ENCODE measurements at regions not wholly inside any gene's neighbourhood (a gene's known extent, or its start where the extent isn't known, plus 50 kb on each side); places are given as distances from the start of the nearest gene placed in this dataset.

DNA sequence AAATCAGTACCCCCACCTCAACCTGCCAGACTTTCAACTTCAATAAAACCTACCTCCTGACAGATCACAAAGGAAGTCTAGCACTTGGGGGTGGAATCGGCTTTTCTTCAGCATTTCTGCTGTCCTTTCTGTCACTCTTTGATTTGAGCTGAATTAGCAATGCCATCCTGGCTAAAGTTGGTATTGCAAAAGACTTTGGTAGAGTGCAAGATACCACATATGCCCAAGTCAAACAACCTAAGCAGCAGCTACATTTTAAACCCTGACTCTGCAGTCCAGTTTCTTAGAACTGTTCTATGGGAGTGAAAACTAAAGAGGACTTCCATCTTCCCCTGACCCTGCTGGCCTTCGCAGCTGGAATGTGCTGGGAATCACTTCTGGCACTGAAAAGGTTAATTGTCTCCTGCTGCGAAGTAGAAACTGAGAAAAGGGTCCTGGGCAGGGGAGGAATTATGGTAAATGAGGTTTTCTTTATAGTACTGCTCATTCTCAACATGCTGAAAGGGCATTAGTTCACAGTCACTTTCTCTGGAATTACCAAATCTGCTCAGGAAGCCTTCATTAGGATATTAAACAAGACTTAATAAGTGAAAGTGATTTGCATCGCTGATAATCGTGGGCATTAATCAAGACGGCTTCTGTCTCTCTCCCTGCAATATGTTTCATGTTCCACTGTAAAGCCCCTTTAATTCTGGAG lies 126.2 kb upstream of the SMYD2 start:
- TF ChIP-seq, protein P1, sequence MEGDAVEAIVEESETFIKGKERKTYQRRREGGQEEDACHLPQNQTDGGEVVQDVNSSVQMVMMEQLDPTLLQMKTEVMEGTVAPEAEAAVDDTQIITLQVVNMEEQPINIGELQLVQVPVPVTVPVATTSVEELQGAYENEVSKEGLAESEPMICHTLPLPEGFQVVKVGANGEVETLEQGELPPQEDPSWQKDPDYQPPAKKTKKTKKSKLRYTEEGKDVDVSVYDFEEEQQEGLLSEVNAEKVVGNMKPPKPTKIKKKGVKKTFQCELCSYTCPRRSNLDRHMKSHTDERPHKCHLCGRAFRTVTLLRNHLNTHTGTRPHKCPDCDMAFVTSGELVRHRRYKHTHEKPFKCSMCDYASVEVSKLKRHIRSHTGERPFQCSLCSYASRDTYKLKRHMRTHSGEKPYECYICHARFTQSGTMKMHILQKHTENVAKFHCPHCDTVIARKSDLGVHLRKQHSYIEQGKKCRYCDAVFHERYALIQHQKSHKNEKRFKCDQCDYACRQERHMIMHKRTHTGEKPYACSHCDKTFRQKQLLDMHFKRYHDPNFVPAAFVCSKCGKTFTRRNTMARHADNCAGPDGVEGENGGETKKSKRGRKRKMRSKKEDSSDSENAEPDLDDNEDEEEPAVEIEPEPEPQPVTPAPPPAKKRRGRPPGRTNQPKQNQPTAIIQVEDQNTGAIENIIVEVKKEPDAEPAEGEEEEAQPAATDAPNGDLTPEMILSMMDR (IDR thresholded peaks at IDR 0.05; ENCODE audit: low read depth, low read length, poor library complexity, severe bottlenecking): no peak
- TF ChIP-seq EZH2phosphoT487 (IDR thresholded peaks at IDR 0.05; ENCODE audit: borderline replicate concordance, low read length): no peak

Data from DOHH2 (cell line).